ENCODE measurements at regions not wholly inside any gene's neighbourhood (a gene's known extent, or its start where the extent isn't known, plus 50 kb on each side); places are given as distances from the start of the nearest gene placed in this dataset.
A peak's percentile ranks its signal among the peaks of the same experiment; 100 is the strongest.

- no peak overlapping the region for H2BK120ac ChIP-seq (ENCODE audit: low read depth, low read length)
- H3K23ac ChIP-seq (ENCODE audit: low read length): no peak overlapping the region
- no peak overlapping the region for H3K9ac ChIP-seq (ENCODE audit: low read length)
- H3K27ac ChIP-seq (ENCODE audit: low read depth, low read length): no peak overlapping the region
- H4K5ac ChIP-seq (ENCODE audit: low read length): no peak overlapping the region
- H3K4me3 ChIP-seq (ENCODE audit: low read length): no peak overlapping the region
- no peak overlapping the region for H2AK5ac ChIP-seq (ENCODE audit: low read length)
- H3K4ac ChIP-seq (ENCODE audit: low read depth, low read length): no peak overlapping the region
- H3K4me1 ChIP-seq (ENCODE audit: control insufficient read depth, low read depth, low read length): no peaks in the 10 kb centered on the region
- no peak overlapping the region for H4K8ac ChIP-seq (ENCODE audit: low read depth, low read length)
- no peaks in the 10 kb centered on the region for H3K36me3 ChIP-seq (ENCODE audit: control insufficient read depth, insufficient read depth, low read length)
- no peaks in the 10 kb centered on the region for H3K79me1 ChIP-seq (ENCODE audit: low read length)
- H3K79me2 ChIP-seq (ENCODE audit: control insufficient read depth, insufficient read depth, low read length): no peaks in the 10 kb centered on the region
- H3K4me2 ChIP-seq (ENCODE audit: low read length): no peak overlapping the region
- no peak overlapping the region for H2BK15ac ChIP-seq (replicated peaks; ENCODE audit: low read depth)
- H3K56ac ChIP-seq (ENCODE audit: low read length): no peak overlapping the region
- H2BK5ac ChIP-seq (ENCODE audit: low read length): no peak overlapping the region
- no CpG with 5 or more reads among the region's 4 CpGs for WGBS (ENCODE audit: extremely low coverage, insufficient coverage, low lambda C conversion rate)
- H3K18ac ChIP-seq (ENCODE audit: low read length): no peak overlapping the region
- no peaks in the 10 kb centered on the region for H3K27me3 ChIP-seq (ENCODE audit: insufficient read depth, low read length, poor library complexity)
- no peak for DNase-seq
These were observed 97.3 kb upstream of the HMHB1 start for GRCh38 chr5:143714629-143715028.

- H4K8ac ChIP-seq (ENCODE audit: low read depth, low read length): no peak overlapping the region
These were observed 98.6 kb upstream of the HMHB1 start for GRCh38 chr5:143713047-143714003.

GRCh38 chr5:143708672-143709071 is 103.3 kb upstream of the HMHB1 start:
- DNase-seq: no peak
- Histone ChIP-seq H3K9ac (ENCODE audit: low read length) (no peak overlapping the region), H2BK15ac (replicated peaks; ENCODE audit: low read depth) (no peak overlapping the region), H2BK120ac (ENCODE audit: low read depth, low read length) (no peak overlapping the region), H3K4me2 (ENCODE audit: low read length) (no peak overlapping the region), H3K79me1 (ENCODE audit: low read length) (no peaks in the 10 kb centered on the region), H3K4me1 (ENCODE audit: control insufficient read depth, low read depth, low read length) (no peaks in the 10 kb centered on the region), H2AK5ac (ENCODE audit: low read length) (no peak overlapping the region), H3K79me2 (ENCODE audit: control insufficient read depth, insufficient read depth, low read length) (no peaks in the 10 kb centered on the region), H3K4ac (ENCODE audit: low read depth, low read length) (peak overlapping the region; percentile 31), H4K5ac (ENCODE audit: low read length) (no peak overlapping the region), H3K23ac (ENCODE audit: low read length) (no peak overlapping the region), H2BK5ac (ENCODE audit: low read length) (no peak overlapping the region), H3K18ac (ENCODE audit: low read length) (no peak overlapping the region), H3K27me3 (ENCODE audit: insufficient read depth, low read length, poor library complexity) (no peaks in the 10 kb centered on the region), H3K36me3 (ENCODE audit: control insufficient read depth, insufficient read depth, low read length) (no peaks in the 10 kb centered on the region), H4K8ac (ENCODE audit: low read depth, low read length) (no peak overlapping the region), H3K4me3 (ENCODE audit: low read length) (no peak overlapping the region), H3K27ac (ENCODE audit: low read depth, low read length) (no peak overlapping the region), H3K56ac (ENCODE audit: low read length) (no peak overlapping the region)
- WGBS (ENCODE audit: extremely low coverage, insufficient coverage, low lambda C conversion rate): no CpG with 5 or more reads among the region's 2 CpGs

More at GRCh38 chr5:143713047-143714003, 98.6 kb upstream of the HMHB1 start:
- no peak overlapping the region for H3K56ac ChIP-seq (ENCODE audit: low read length)
- no peaks in the 10 kb centered on the region for H3K27me3 ChIP-seq (ENCODE audit: insufficient read depth, low read length, poor library complexity)
- no peak overlapping the region for H3K4me3 ChIP-seq (ENCODE audit: low read length)
- DNase-seq: no peak
- no peaks in the 10 kb centered on the region for H3K79me2 ChIP-seq (ENCODE audit: control insufficient read depth, insufficient read depth, low read length)
- no peak overlapping the region for H4K5ac ChIP-seq (ENCODE audit: low read length)
- H3K79me1 ChIP-seq (ENCODE audit: low read length): no peaks in the 10 kb centered on the region
- no peaks in the 10 kb centered on the region for H3K36me3 ChIP-seq (ENCODE audit: control insufficient read depth, insufficient read depth, low read length)
- H2AK5ac ChIP-seq (ENCODE audit: low read length): no peak overlapping the region
- no peak overlapping the region for H3K27ac ChIP-seq (ENCODE audit: low read depth, low read length)
- no CpG with 5 or more reads among the region's 8 CpGs for whole genome bisulfite sequencing (ENCODE audit: extremely low coverage, insufficient coverage, low lambda C conversion rate)
- H3K4me2 ChIP-seq (ENCODE audit: low read length): no peak overlapping the region
- H3K23ac ChIP-seq (ENCODE audit: low read length): no peak overlapping the region
- H3K4ac ChIP-seq (ENCODE audit: low read depth, low read length): no peak overlapping the region
- H2BK120ac ChIP-seq (ENCODE audit: low read depth, low read length): no peak overlapping the region
- no peak overlapping the region for H2BK15ac ChIP-seq (replicated peaks; ENCODE audit: low read depth)
- H2BK5ac ChIP-seq (ENCODE audit: low read length): no peak overlapping the region
- no peaks in the 10 kb centered on the region for H3K4me1 ChIP-seq (ENCODE audit: control insufficient read depth, low read depth, low read length)
- H3K9ac ChIP-seq (ENCODE audit: low read length): no peak overlapping the region
- no peak overlapping the region for H3K18ac ChIP-seq (ENCODE audit: low read length)

- Histone ChIP-seq H2BK15ac (replicated peaks; ENCODE audit: low read depth) (no peak overlapping the region), H3K79me1 (ENCODE audit: low read length) (no peaks in the 10 kb centered on the region), H3K36me3 (ENCODE audit: control insufficient read depth, insufficient read depth, low read length) (no peaks in the 10 kb centered on the region), H4K5ac (ENCODE audit: low read length) (no peak overlapping the region), H3K56ac (ENCODE audit: low read length) (no peak overlapping the region), H3K23ac (ENCODE audit: low read length) (no peak overlapping the region), H2BK5ac (ENCODE audit: low read length) (no peak overlapping the region), H2AK5ac (ENCODE audit: low read length) (no peak overlapping the region), H3K27ac (ENCODE audit: low read depth, low read length) (no peak overlapping the region), H2BK120ac (ENCODE audit: low read depth, low read length) (no peak overlapping the region), H3K18ac (ENCODE audit: low read length) (no peak overlapping the region), H3K79me2 (ENCODE audit: control insufficient read depth, insufficient read depth, low read length) (no peaks in the 10 kb centered on the region), H3K9ac (ENCODE audit: low read length) (no peak overlapping the region), H3K4ac (ENCODE audit: low read depth, low read length) (no peak overlapping the region), H3K27me3 (ENCODE audit: insufficient read depth, low read length, poor library complexity) (no peaks in the 10 kb centered on the region), H3K4me2 (ENCODE audit: low read length) (no peak overlapping the region), H3K4me3 (ENCODE audit: low read length) (no peak overlapping the region), H4K8ac (ENCODE audit: low read depth, low read length) (no peak overlapping the region), H3K4me1 (ENCODE audit: control insufficient read depth, low read depth, low read length) (no peaks in the 10 kb centered on the region)
- no peak for DNase-seq
- WGBS (ENCODE audit: extremely low coverage, insufficient coverage, low lambda C conversion rate): no CpG with 5 or more reads among the region's 1 CpG
These were observed 104.2 kb upstream of the HMHB1 start for GRCh38 chr5:143707806-143708205.

- DNase-seq: peak; percentile 32
- H2BK120ac ChIP-seq (ENCODE audit: low read depth, low read length): no peak overlapping the region
- no peak overlapping the region for H2BK5ac ChIP-seq (ENCODE audit: low read length)
- H2BK15ac ChIP-seq (replicated peaks; ENCODE audit: low read depth): no peak overlapping the region
- H4K5ac ChIP-seq (ENCODE audit: low read length): no peak overlapping the region
- no peaks in the 10 kb centered on the region for H3K79me1 ChIP-seq (ENCODE audit: low read length)
- no peaks in the 10 kb centered on the region for H3K27me3 ChIP-seq (ENCODE audit: insufficient read depth, low read length, poor library complexity)
- no peak overlapping the region for H3K23ac ChIP-seq (ENCODE audit: low read length)
- H4K8ac ChIP-seq (ENCODE audit: low read depth, low read length): no peak overlapping the region
- H3K4me3 ChIP-seq (ENCODE audit: low read length): no peak overlapping the region
- no peak overlapping the region for H2AK5ac ChIP-seq (ENCODE audit: low read length)
- no peak overlapping the region for H3K4me2 ChIP-seq (ENCODE audit: low read length)
- no peaks in the 10 kb centered on the region for H3K36me3 ChIP-seq (ENCODE audit: control insufficient read depth, insufficient read depth, low read length)
- H3K18ac ChIP-seq (ENCODE audit: low read length): peak overlapping the region; percentile 68
- no peak overlapping the region for H3K9ac ChIP-seq (ENCODE audit: low read length)
- no peaks in the 10 kb centered on the region for H3K79me2 ChIP-seq (ENCODE audit: control insufficient read depth, insufficient read depth, low read length)
- no peak overlapping the region for H3K4ac ChIP-seq (ENCODE audit: low read depth, low read length)
- no peak overlapping the region for H3K27ac ChIP-seq (ENCODE audit: low read depth, low read length)
- no peaks in the 10 kb centered on the region for H3K4me1 ChIP-seq (ENCODE audit: control insufficient read depth, low read depth, low read length)
- no peak overlapping the region for H3K56ac ChIP-seq (ENCODE audit: low read length)
These were observed 106.6 kb upstream of the HMHB1 start for GRCh38 chr5:143705381-143705780.

- no peak overlapping the region for H2AK5ac ChIP-seq (ENCODE audit: low read length)
- no peak overlapping the region for H3K18ac ChIP-seq (ENCODE audit: low read length)
These were observed 108.3 kb upstream of the HMHB1 start for GRCh38 chr5:143703659-143704058.

More at GRCh38 chr5:143703659-143704058, 108.3 kb upstream of the HMHB1 start:
- no peaks in the 10 kb centered on the region for H3K79me1 ChIP-seq (ENCODE audit: low read length)
- no peaks in the 10 kb centered on the region for H3K36me3 ChIP-seq (ENCODE audit: control insufficient read depth, insufficient read depth, low read length)
- no peak overlapping the region for H3K4me3 ChIP-seq (ENCODE audit: low read length)
- no peaks in the 10 kb centered on the region for H3K79me2 ChIP-seq (ENCODE audit: control insufficient read depth, insufficient read depth, low read length)
- DNase-seq: no peak
- H3K56ac ChIP-seq (ENCODE audit: low read length): no peak overlapping the region
- no peak overlapping the region for H2BK15ac ChIP-seq (replicated peaks; ENCODE audit: low read depth)
- no peaks in the 10 kb centered on the region for H3K27me3 ChIP-seq (ENCODE audit: insufficient read depth, low read length, poor library complexity)
- H4K5ac ChIP-seq (ENCODE audit: low read length): no peak overlapping the region
- no peak overlapping the region for H3K23ac ChIP-seq (ENCODE audit: low read length)
- WGBS (ENCODE audit: extremely low coverage, insufficient coverage, low lambda C conversion rate): no CpG with 5 or more reads among the region's 5 CpGs
- no peak overlapping the region for H3K9ac ChIP-seq (ENCODE audit: low read length)
- no peak overlapping the region for H2BK5ac ChIP-seq (ENCODE audit: low read length)
- no peak overlapping the region for H3K4ac ChIP-seq (ENCODE audit: low read depth, low read length)
- H3K4me2 ChIP-seq (ENCODE audit: low read length): no peak overlapping the region
- H4K8ac ChIP-seq (ENCODE audit: low read depth, low read length): no peak overlapping the region
- H3K4me1 ChIP-seq (ENCODE audit: control insufficient read depth, low read depth, low read length): no peaks in the 10 kb centered on the region
- no peak overlapping the region for H2BK120ac ChIP-seq (ENCODE audit: low read depth, low read length)
- no peak overlapping the region for H3K27ac ChIP-seq (ENCODE audit: low read depth, low read length)

Data from mesendoderm (in vitro differentiated cells).